ENCODE measurements at regions not wholly inside any gene's neighbourhood (a gene's known extent, or its start where the extent isn't known, plus 50 kb on each side); places are given as distances from the start of the nearest gene placed in this dataset.

DNA sequence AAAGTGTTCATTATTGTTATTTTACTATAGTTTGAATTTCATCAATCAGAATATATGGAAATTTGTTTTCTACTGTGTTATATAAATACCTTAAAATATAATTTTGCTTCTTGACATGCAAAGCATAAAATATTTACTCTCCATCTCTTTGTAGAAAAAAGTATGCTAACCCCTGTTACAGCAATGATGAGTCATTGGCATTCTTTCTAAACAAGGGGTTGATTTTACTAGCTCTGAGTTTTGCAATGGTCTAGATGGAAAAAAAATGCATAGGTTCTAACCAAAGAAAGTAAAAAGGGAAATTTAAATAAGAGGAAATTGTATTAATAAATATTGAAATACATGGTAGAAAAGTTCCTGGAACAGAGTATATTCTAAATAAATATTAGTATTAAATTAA, 990.2 kb upstream of the ATXN7L3B start:
- Histone ChIP-seq H3K9me3 (peaks cover 0 to 5% (median 0%) of the 10 kb centered on the region in 8 donors), H3K27me3 (replicated peaks in 1 of 7) (no peaks in the 10 kb centered on the region), H3K36me3 (no peaks in the 10 kb centered on the region), H3K4me3 (no peak overlapping the region), H3K4me1 (no peaks in the 10 kb centered on the region), H3K27ac (no peak overlapping the region)
- intact Hi-C loops (cut with DNase I; ENCODE audit: low total_unique reads), result no loop called here
- no peak for DNase-seq
- TF ChIP-seq, protein P1, sequence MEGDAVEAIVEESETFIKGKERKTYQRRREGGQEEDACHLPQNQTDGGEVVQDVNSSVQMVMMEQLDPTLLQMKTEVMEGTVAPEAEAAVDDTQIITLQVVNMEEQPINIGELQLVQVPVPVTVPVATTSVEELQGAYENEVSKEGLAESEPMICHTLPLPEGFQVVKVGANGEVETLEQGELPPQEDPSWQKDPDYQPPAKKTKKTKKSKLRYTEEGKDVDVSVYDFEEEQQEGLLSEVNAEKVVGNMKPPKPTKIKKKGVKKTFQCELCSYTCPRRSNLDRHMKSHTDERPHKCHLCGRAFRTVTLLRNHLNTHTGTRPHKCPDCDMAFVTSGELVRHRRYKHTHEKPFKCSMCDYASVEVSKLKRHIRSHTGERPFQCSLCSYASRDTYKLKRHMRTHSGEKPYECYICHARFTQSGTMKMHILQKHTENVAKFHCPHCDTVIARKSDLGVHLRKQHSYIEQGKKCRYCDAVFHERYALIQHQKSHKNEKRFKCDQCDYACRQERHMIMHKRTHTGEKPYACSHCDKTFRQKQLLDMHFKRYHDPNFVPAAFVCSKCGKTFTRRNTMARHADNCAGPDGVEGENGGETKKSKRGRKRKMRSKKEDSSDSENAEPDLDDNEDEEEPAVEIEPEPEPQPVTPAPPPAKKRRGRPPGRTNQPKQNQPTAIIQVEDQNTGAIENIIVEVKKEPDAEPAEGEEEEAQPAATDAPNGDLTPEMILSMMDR (IDR thresholded peaks at IDR 0.05 in 8 of 11, conservative IDR thresholded peaks at IDR 0.05 in 3 of 11), result no peak
- TF ChIP-seq POLR2A (IDR thresholded peaks at IDR 0.05) (no peak), POLR2AphosphoS5 (IDR thresholded peaks at IDR 0.05) (no peak)

DNA sequence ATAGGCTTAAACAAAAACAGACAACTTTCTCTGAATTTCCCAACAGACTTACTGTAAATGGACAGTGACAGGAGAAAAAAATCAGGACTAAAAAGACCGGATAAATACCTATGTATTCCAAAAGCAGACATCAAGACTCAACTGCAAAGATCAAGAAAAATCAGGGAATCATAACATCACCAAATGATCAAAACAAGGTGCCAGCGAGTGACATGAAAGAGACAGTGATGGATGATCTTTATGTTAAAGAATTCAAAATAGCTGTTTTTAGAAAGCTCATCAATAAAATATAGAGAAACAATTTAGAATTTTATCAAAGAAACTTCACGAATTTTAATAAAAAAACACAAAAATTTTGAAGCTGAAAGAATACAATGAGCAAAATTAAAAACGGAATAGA, 952.5 kb upstream of the ATXN7L3B start:
- Histone ChIP-seq H3K4me3 (no peak overlapping the region), H3K9me3 (peaks cover 0 to 40% (median 14%) of the 10 kb centered on the region in 8 donors), H3K36me3 (no peaks in the 10 kb centered on the region), H3K4me1 (no peaks in the 10 kb centered on the region), H3K27me3 (replicated peaks in 1 of 7) (no peaks in the 10 kb centered on the region), H3K27ac (no peak overlapping the region)
- no peak for DNase-seq
- intact Hi-C loops (cut with DNase I; ENCODE audit: low total_unique reads), result no loop called here
- no peak for TF ChIP-seq POLR2A (IDR thresholded peaks at IDR 0.05)
- TF ChIP-seq, protein P1 (IDR thresholded peaks at IDR 0.05 in 8 of 11, conservative IDR thresholded peaks at IDR 0.05 in 3 of 11), result no peak
- TF ChIP-seq POLR2AphosphoS5 (IDR thresholded peaks at IDR 0.05), result no peak
- whole genome bisulfite sequencing, 5 donors, result 73 to 84% (median 79%) methylated on average over 4 of the region's 4 CpGs

DNA sequence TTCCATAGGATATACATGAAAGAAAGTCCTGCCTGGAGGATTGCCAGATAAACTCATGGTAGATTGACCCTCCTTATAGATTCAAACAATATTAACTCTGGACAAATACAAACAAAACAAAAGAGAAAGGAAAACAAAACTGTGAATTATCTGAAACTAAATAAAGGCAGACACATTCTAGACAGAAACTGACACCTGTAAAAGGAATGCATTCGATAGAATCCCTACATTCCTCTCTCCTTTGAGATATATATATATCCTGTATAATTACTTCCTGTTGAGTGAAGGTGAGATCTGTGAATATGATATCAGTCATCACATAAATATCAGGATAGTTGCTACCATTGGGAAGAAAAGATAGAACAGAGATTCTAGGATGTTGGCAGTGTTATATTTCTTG, 948.4 kb upstream of the ATXN7L3B start:
- no peak for DNase-seq
- no peaks in the 10 kb centered on the region for H3K4me1 ChIP-seq
- H3K9me3 ChIP-seq, result peaks cover 0 to 23% (median 11%) of the 10 kb centered on the region in 8 donors
- WGBS, 5 donors, result 75 to 97% (median 84%) methylated on average over 1 of the region's 1 CpG
- H3K36me3 ChIP-seq, result no peaks in the 10 kb centered on the region
- no peaks in the 10 kb centered on the region for H3K27me3 ChIP-seq (replicated peaks in 1 of 7)
- TF ChIP-seq POLR2AphosphoS5 (IDR thresholded peaks at IDR 0.05) (no peak), POLR2A (IDR thresholded peaks at IDR 0.05) (no peak)
- TF ChIP-seq, protein P1 (IDR thresholded peaks at IDR 0.05 in 8 of 11, conservative IDR thresholded peaks at IDR 0.05 in 3 of 11), result no peak
- H3K27ac ChIP-seq, result no peak overlapping the region
- no peak overlapping the region for H3K4me3 ChIP-seq
- intact Hi-C loops (cut with DNase I; ENCODE audit: low total_unique reads), result no loop called here

DNA sequence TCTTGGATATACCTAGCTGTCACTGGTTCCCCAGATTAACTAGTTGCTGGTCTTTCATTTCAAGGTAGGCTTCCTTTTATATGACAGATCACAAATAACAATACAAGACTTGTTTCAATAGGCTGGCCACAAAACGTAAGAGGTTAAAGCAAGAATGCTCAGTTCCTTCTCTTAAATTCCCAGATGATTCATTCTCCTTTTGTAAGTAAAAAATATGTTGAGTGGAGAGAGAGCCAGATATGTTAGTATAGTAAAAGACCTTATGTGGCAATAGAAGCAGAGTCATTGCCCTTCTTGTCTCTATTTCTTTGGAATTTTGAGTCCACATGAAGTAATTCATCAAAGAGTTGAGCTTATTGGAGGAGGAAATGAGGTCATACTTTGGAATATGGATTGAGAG, 939.0 kb upstream of the ATXN7L3B start:
- no peak overlapping the region for H3K4me3 ChIP-seq
- intact Hi-C loops (cut with DNase I; ENCODE audit: low total_unique reads), result no loop called here
- no peaks in the 10 kb centered on the region for H3K9me3 ChIP-seq
- 57 to 75% (median 64%) methylated on average over 1 of the region's 1 CpG for WGBS, 5 donors
- H3K4me1 ChIP-seq, result no peaks in the 10 kb centered on the region
- H3K27me3 ChIP-seq (replicated peaks in 1 of 7), result no peaks in the 10 kb centered on the region
- TF ChIP-seq POLR2A (IDR thresholded peaks at IDR 0.05), result no peak
- TF ChIP-seq POLR2AphosphoS5 (IDR thresholded peaks at IDR 0.05), result no peak
- TF ChIP-seq, protein P1 (IDR thresholded peaks at IDR 0.05 in 8 of 11, conservative IDR thresholded peaks at IDR 0.05 in 3 of 11), result no peak
- no peak for DNase-seq
- H3K36me3 ChIP-seq, result no peaks in the 10 kb centered on the region
- no peak overlapping the region for H3K27ac ChIP-seq

Measured in spleen (tissue), 11 donors.